ENCODE measurements at regions not wholly inside any gene's neighbourhood (a gene's known extent, or its start where the extent isn't known, plus 50 kb on each side); places are given as distances from the start of the nearest gene placed in this dataset.

- Histone ChIP-seq H2AFZ (ENCODE audit: low read length) (no peak overlapping the region), H3K27ac (ENCODE audit: insufficient read length, low read depth, low read length) (no peak overlapping the region), H4K20me1 (ENCODE audit: control insufficient read depth, insufficient read depth, insufficient read length) (no peaks in the 10 kb centered on the region), H4K5ac (ENCODE audit: insufficient read length, low read depth, low read length) (no peak overlapping the region), H3T11ph (ENCODE audit: low read length) (no peak overlapping the region), H4K8ac (replicated peaks; ENCODE audit: insufficient read length, low read depth, low read length) (no peak overlapping the region), H3K27me3 (ENCODE audit: insufficient read depth, low read length) (no peaks in the 10 kb centered on the region), H3K9me3 (ENCODE audit: control insufficient read depth, low read depth, low read length) (no peaks in the 10 kb centered on the region), H3K79me2 (ENCODE audit: insufficient read depth, low read length) (no peaks in the 10 kb centered on the region), H3K18ac (ENCODE audit: insufficient read length, low read depth, low read length) (no peak overlapping the region), H2BK5ac (ENCODE audit: insufficient read length, low read length) (no peak overlapping the region), H3K4me1 (ENCODE audit: insufficient read depth, low read length) (no peaks in the 10 kb centered on the region), H2BK20ac (ENCODE audit: low read depth, low read length, poor library complexity, severe bottlenecking) (no peak overlapping the region), H4K91ac (ENCODE audit: insufficient read length, low read depth, low read length) (no peak overlapping the region), H3K23me2 (ENCODE audit: insufficient read length, low read depth, low read length, poor library complexity, severe bottlenecking) (no peaks in the 10 kb centered on the region), H3K4me2 (ENCODE audit: insufficient read depth, insufficient read length, low read length) (no peak overlapping the region), H3K79me1 (ENCODE audit: insufficient read depth, low read depth, low read length, poor library complexity, severe bottlenecking) (no peaks in the 10 kb centered on the region), H3K4ac (ENCODE audit: low read depth, low read length) (no peak overlapping the region), H3K14ac (ENCODE audit: insufficient read depth, low read length) (no peak overlapping the region), H2BK15ac (ENCODE audit: low read depth, low read length) (no peak overlapping the region), H2AK5ac (ENCODE audit: insufficient read length, low read length) (no peak overlapping the region), H3K56ac (ENCODE audit: insufficient read length, low read depth, low read length) (no peak overlapping the region), H2BK12ac (ENCODE audit: insufficient read length, low read depth, low read length) (no peak overlapping the region), H3K9ac (ENCODE audit: extremely low read depth, insufficient read length, low read length) (no peak overlapping the region), H2BK120ac (ENCODE audit: low read depth, low read length, poor library complexity, severe bottlenecking) (no peak overlapping the region), H3K23ac (ENCODE audit: insufficient read length, low read depth, low read length) (no peak overlapping the region)
- no CpG with 5 or more reads among the region's 8 CpGs for WGBS (ENCODE audit: extremely low coverage, insufficient read length, low lambda C conversion rate)
- no peaks in the 10 kb centered on the region for H3K36me3 Mint-ChIP-seq (ENCODE audit: insufficient read depth in 1 of 3, low read depth in 3 of 3)
- no peaks in the 10 kb centered on the region; a peak in 1 of 5 replicates for H3K9me3 Mint-ChIP-seq
- TF ChIP-seq CTCF (conservative IDR thresholded peaks at IDR 0.05): no peak
- no peak overlapping the region for H3K4me3 Mint-ChIP-seq
- H3K27ac Mint-ChIP-seq: no peak overlapping the region
- no peak for DNase-seq
- H3K4me1 Mint-ChIP-seq: peaks cover 0 to 2% of the 10 kb centered on the region in 2 experiments; a peak in 2 of 4 replicates
- no peaks in the 10 kb centered on the region; the same call in 1 of the 2 replicates for H3K27me3 Mint-ChIP-seq (ENCODE audit: low read depth)
Measured at GRCh38 chr21:14875704-14876523, 188.9 kb downstream of the NRIP1 start.

All from H9 (cell line).